H1 (cell line): ENCODE measurements at regions not wholly inside any gene's neighbourhood (a gene's known extent, or its start where the extent isn't known, plus 50 kb on each side); places are given as distances from the start of the nearest gene placed in this dataset.

ENCODE experiments used
- BACH1 ChIP-seq: IDR thresholded peaks from 2 replicates; pipeline ENCODE4 v1.6.1; 2012; ENCODE audit warnings: low read length, improper control_type of control experiment
- CBX8 ChIP-seq: fragments of 300-800, 300-1000 bp; sonication (generic); IDR thresholded peaks from 2 replicates; pipeline ENCODE4 v1.7.1; 2016; ENCODE audit warnings: low read depth, low read length, borderline replicate concordance
- EZH2 ChIP-seq: fragments of 200-600 bp; sonication (generic); IDR thresholded peaks from 2 replicates; pipeline ENCODE4 v1.7.1; 2012; ENCODE audit warnings: low read depth, mild to moderate bottlenecking, moderate library complexity, low read length, inconsistent platforms; ENCODE audit not compliant: severe bottlenecking
- HDAC2 ChIP-seq, 2 experiments: fragments of 300-600 bp in 1 of 2; sonication (generic) in 1 of 2; IDR thresholded peaks; 2 replicates each; pipeline ENCODE4 v1.6.1; 2011 to 2012; ENCODE audit warnings: low read depth in 2 of 2, low read length in 2 of 2, mild to moderate bottlenecking in 2 of 2, moderate library complexity in 2 of 2, borderline replicate concordance in 1 of 2, inconsistent platforms in 1 of 2
- KDM5A ChIP-seq: fragments of 200-600 bp; IDR thresholded peaks from 2 replicates; pipeline ENCODE4 v1.7.1; 2012; ENCODE audit warnings: mild to moderate bottlenecking, low read length, inconsistent platforms, mixed read lengths
- MAFK ChIP-seq: IDR thresholded peaks from 2 replicates; pipeline ENCODE4 v1.6.1; 2012; ENCODE audit warnings: low read depth, mild to moderate bottlenecking, improper control_type of control experiment, low read length
- NANOG ChIP-seq: IDR thresholded peaks from 2 replicates; pipeline ENCODE4 v1.6.1; 2011; ENCODE audit warnings: low read length, low read depth, mild to moderate bottlenecking, inconsistent platforms; ENCODE audit not compliant: insufficient read depth, poor library complexity, severe bottlenecking
- POLR2A ChIP-seq, 2 experiments: IDR thresholded peaks; 1 replicate in 1 of 2; 2 replicates in 1 of 2; pipeline ENCODE4 v1.6.1; 2011; ENCODE audit warnings: low read depth in 2 of 2, low read length in 2 of 2, mild to moderate bottlenecking in 2 of 2; ENCODE audit errors: control extremely low read depth in 1 of 2
- YY1 ChIP-seq: IDR thresholded peaks from 2 replicates; pipeline ENCODE4 v1.6.1; 2011; ENCODE audit warnings: low read depth, mild to moderate bottlenecking, low read length

DNA sequence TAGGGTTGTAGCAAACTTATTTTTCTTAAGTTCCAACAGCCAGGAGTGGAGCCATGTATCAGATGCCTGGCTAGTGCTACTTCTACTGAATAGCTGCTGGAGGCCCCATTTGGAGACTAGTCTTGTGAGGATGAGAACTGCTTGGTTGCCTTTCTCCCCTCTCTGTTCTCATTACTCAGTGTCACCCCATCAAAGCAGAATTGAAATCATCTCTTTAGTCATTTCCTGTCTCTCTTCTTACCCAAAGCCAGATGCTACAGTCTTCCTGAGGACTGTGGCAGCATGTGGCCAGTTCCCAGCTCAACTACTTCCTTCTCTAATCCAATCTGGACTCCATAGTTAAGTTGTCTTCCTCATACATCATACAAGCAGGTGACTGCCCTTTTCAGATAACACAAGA lies 197.5 kb downstream of the BRINP2 start (continued):
- no peak for TF ChIP-seq NANOG
- TF ChIP-seq HDAC2 (IDR thresholded peaks at IDR 0.05; ENCODE audit: borderline replicate concordance in 1 of 2, low read depth in 2 of 2, low read length in 2 of 2): no peak
- TF ChIP-seq YY1: no peak
- TF ChIP-seq BACH1: no peak
- no peak for TF ChIP-seq KDM5A
- no peak for TF ChIP-seq POLR2A (IDR thresholded peaks at IDR 0.05; ENCODE audit: control extremely low read depth in 1 of 2, low read depth in 2 of 2, low read length in 2 of 2)
- no peak for TF ChIP-seq CBX8
- no peak for TF ChIP-seq EZH2
- TF ChIP-seq MAFK: no peak
